Thoracic aorta (tissue), 2 donors: ENCODE measurements at regions not wholly inside any gene's neighbourhood (a gene's known extent, or its start where the extent isn't known, plus 50 kb on each side); places are given as distances from the start of the nearest gene placed in this dataset.
A peak's percentile ranks its signal among the peaks of the same experiment; 100 is the strongest.

Source experiments
- ATAC-seq: fragments of 150-250 bp; one replicate; pipeline ENCODE4 v1.8.0; 2017; ENCODE audit warnings: low read depth; ENCODE audit not compliant: insufficient number of reproducible peaks, low FRiP score
- DNase-seq: peaks from one replicate; pipeline ENCODE4 v3.0.0-alpha.2; 2020; ENCODE audit warnings: low spot score
- H3K27ac ChIP-seq, 2 donors: fragments of 200-600 bp; sonication (generic); 1 replicate in 1 of 2; 2 replicates in 1 of 2; pipeline ENCODE4 v1.5.1; 2016; ENCODE audit warnings: mild to moderate bottlenecking in 2 of 2, moderate library complexity in 2 of 2
- H3K27me3 ChIP-seq: fragments of 200-600 bp; sonication (generic); replicated peaks from 2 replicates; pipeline ENCODE4 v1.6.0; 2016; ENCODE audit warnings: mild to moderate bottlenecking; ENCODE audit not compliant: insufficient read depth
- H3K36me3 ChIP-seq: fragments of 200-600 bp; sonication (generic); one replicate; pipeline ENCODE4 v1.5.1; 2016
- H3K4me1 ChIP-seq, 2 donors: fragments of 200-600 bp; sonication (generic); 1 replicate in 1 of 2; 2 replicates in 1 of 2; pipeline versions ENCODE4 v1.5.1 to v1.6.0; 2016; ENCODE audit warnings: low read depth in 2 of 2, mild to moderate bottlenecking in 1 of 2; ENCODE audit not compliant: control insufficient read depth in 1 of 2
- H3K4me3 ChIP-seq: fragments of 200-600 bp; sonication (generic); 2 replicates; pipeline ENCODE4 v1.5.1; 2016; ENCODE audit warnings: mild to moderate bottlenecking
- H3K9me3 ChIP-seq: fragments of 200-600 bp; sonication (generic); 2 replicates; pipeline ENCODE4 v1.5.1; 2016
- CTCF ChIP-seq: fragments of 200-600 bp; sonication (generic); IDR thresholded peaks from one replicate; pipeline ENCODE4 v1.5.1; 2019; ENCODE audit warnings: antibody characterized with exemption

GRCh38 chr2:236871500-236872001 is 214.1 kb upstream of the COPS8 start:
- no peak overlapping the region for H3K4me3 ChIP-seq
- no peaks in the 10 kb centered on the region for H3K9me3 ChIP-seq
- no peaks in the 10 kb centered on the region for H3K4me1 ChIP-seq
- no peaks in the 10 kb centered on the region for H3K27me3 ChIP-seq
- peak overlapping the region in 1 of 2 donors; percentile 49 for H3K27ac ChIP-seq
- ATAC-seq (peak; percentile 17), DNase-seq (no peak)
- TF ChIP-seq CTCF, result no peak
- no peaks in the 10 kb centered on the region for H3K36me3 ChIP-seq

- no peak for DNase-seq
- ATAC-seq, result no peak
- no peak for TF ChIP-seq CTCF
- Histone ChIP-seq H3K27me3 (no peaks in the 10 kb centered on the region), H3K27ac (peak overlapping the region in 1 of 2 donors; percentile 49), H3K4me3 (no peak overlapping the region), H3K4me1 (no peaks in the 10 kb centered on the region), H3K9me3 (no peaks in the 10 kb centered on the region), H3K36me3 (no peaks in the 10 kb centered on the region)
Observed at GRCh38 chr2:236872015-236872414, 213.7 kb upstream of the COPS8 start.

- Histone ChIP-seq H3K4me1 (no peaks in the 10 kb centered on the region), H3K27ac (peak overlapping the region in 1 of 2 donors; percentile 49), H3K4me3 (no peak overlapping the region), H3K9me3 (no peaks in the 10 kb centered on the region), H3K27me3 (no peaks in the 10 kb centered on the region), H3K36me3 (no peaks in the 10 kb centered on the region)
- TF ChIP-seq CTCF, result no peak
- ATAC-seq (no peak), DNase-seq (no peak)
Observed at GRCh38 chr2:236872981-236873380, 212.7 kb upstream of the COPS8 start.

- no peak overlapping the region for H3K27ac ChIP-seq
- ATAC-seq, result no peak
- no peak overlapping the region for H3K4me3 ChIP-seq
- no peaks in the 10 kb centered on the region for H3K9me3 ChIP-seq
- no peaks in the 10 kb centered on the region for H3K4me1 ChIP-seq
- no peaks in the 10 kb centered on the region for H3K36me3 ChIP-seq
- TF ChIP-seq CTCF, result no peak
- no peak for DNase-seq
- H3K27me3 ChIP-seq, result no peaks in the 10 kb centered on the region
Observed at GRCh38 chr2:236873636-236874035, 212.1 kb upstream of the COPS8 start.

GRCh38 chr2:236874866-236875481 is 210.7 kb upstream of the COPS8 start:
- H3K27me3 ChIP-seq, result no peaks in the 10 kb centered on the region
- no peak overlapping the region for H3K4me3 ChIP-seq
- H3K9me3 ChIP-seq, result no peaks in the 10 kb centered on the region
- no peak overlapping the region for H3K27ac ChIP-seq
- ATAC-seq, result no peak
- no peak for DNase-seq
- no peaks in the 10 kb centered on the region for H3K36me3 ChIP-seq
- no peak for TF ChIP-seq CTCF
- H3K4me1 ChIP-seq, result no peaks in the 10 kb centered on the region
